ENCODE measurements at regions not wholly inside any gene's neighbourhood (a gene's known extent, or its start where the extent isn't known, plus 50 kb on each side); places are given as distances from the start of the nearest gene placed in this dataset.
A peak's percentile ranks its signal among the peaks of the same experiment; 100 is the strongest.

DNA sequence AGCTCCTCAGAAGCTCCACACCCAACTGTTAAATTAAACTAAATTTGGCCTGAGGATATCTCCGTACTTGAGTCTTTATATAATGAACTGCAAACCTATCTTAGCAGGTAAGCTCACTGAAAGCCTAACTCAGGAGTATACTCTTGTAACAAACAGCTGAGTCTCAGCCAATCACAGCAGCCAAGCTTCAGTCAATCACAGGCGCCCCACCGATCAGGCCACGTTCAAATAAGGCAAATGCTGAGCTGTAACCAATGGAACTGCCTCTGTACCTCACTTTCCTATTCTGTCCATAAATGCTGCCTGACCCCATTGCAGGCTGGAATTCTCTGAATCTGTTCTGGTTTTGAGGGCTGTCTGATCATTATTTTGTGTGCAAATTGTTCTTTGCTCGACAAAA lies 93.0 kb upstream of the CES5A start:
- no peak for DNase-seq
- no peaks in the 10 kb centered on the region for H3K36me3 ChIP-seq
- no peaks in the 10 kb centered on the region for H3K9me3 ChIP-seq (replicated peaks)
- no peak overlapping the region for H3K4me3 ChIP-seq
- H3K27ac ChIP-seq = no peak overlapping the region
- H3K4me1 ChIP-seq = no peaks in the 10 kb centered on the region
- H3K27me3 ChIP-seq = no peaks in the 10 kb centered on the region; the same call in 1 of the 2 replicates

- Histone ChIP-seq H3K36me3 (no peaks in the 10 kb centered on the region), H3K27ac (no peak overlapping the region), H3K9me3 (replicated peaks) (no peaks in the 10 kb centered on the region), H3K27me3 (no peaks in the 10 kb centered on the region), H3K4me3 (no peak overlapping the region), H3K4me1 (no peaks in the 10 kb centered on the region)
- DNase-seq = no peak
Measured at GRCh38 chr16:55964923-55965475, 89.8 kb upstream of the CES5A start.

- Histone ChIP-seq H3K27me3 (no peaks in the 10 kb centered on the region), H3K4me1 (no peaks in the 10 kb centered on the region), H3K9me3 (replicated peaks) (no peaks in the 10 kb centered on the region), H3K27ac (no peak overlapping the region), H3K4me3 (no peak overlapping the region), H3K36me3 (no peaks in the 10 kb centered on the region)
- DNase-seq = peak; percentile 24 to 41
Measured at GRCh38 chr16:55955845-55956244, 80.7 kb upstream of the CES5A start.

- Histone ChIP-seq H3K27ac (no peak overlapping the region), H3K9me3 (replicated peaks) (no peaks in the 10 kb centered on the region), H3K36me3 (no peaks in the 10 kb centered on the region), H3K4me3 (no peak overlapping the region), H3K27me3 (no peaks in the 10 kb centered on the region), H3K4me1 (no peaks in the 10 kb centered on the region)
- DNase-seq = no peak
Measured at GRCh38 chr16:55955424-55955823, 80.3 kb upstream of the CES5A start.

GRCh38 chr16:55954906-55955305 lies 79.7 kb upstream of the CES5A start:
- no peak overlapping the region for H3K4me3 ChIP-seq
- H3K9me3 ChIP-seq (replicated peaks) = no peaks in the 10 kb centered on the region
- no peak for DNase-seq
- H3K27me3 ChIP-seq = no peaks in the 10 kb centered on the region
- no peak overlapping the region for H3K27ac ChIP-seq
- no peaks in the 10 kb centered on the region for H3K4me1 ChIP-seq
- H3K36me3 ChIP-seq = no peaks in the 10 kb centered on the region

- no peak for DNase-seq
- no peaks in the 10 kb centered on the region for H3K27me3 ChIP-seq
- no peaks in the 10 kb centered on the region for H3K9me3 ChIP-seq (replicated peaks)
- H3K4me3 ChIP-seq = no peak overlapping the region
- no peaks in the 10 kb centered on the region for H3K36me3 ChIP-seq
- H3K27ac ChIP-seq = no peak overlapping the region
- no peaks in the 10 kb centered on the region for H3K4me1 ChIP-seq
Measured at GRCh38 chr16:55949518-55949917, 74.3 kb upstream of the CES5A start.

DNA sequence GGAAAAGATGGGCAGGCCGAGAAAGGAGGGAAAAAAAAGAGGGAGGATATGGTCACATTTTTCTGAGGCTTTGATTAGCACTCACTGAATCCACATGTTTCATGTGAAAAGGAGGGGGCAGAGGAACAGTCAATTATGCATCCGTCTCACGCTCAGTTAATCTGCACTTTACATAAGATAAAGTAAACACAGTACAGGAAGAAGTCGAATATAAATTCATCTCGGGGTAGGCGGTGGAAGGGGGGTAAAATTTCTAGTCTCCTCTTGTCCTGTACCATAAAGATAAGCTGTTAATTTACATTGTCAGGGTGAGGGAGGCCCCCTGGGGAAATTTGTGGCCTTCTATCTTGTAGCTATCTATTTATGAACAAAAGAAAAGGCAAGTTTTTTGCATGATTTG lies 73.1 kb upstream of the CES5A start:
- Histone ChIP-seq H3K27me3 (no peaks in the 10 kb centered on the region), H3K27ac (no peak overlapping the region), H3K4me3 (no peak overlapping the region), H3K36me3 (no peaks in the 10 kb centered on the region), H3K9me3 (replicated peaks) (no peaks in the 10 kb centered on the region), H3K4me1 (no peaks in the 10 kb centered on the region)
- DNase-seq = no peak

DNA sequence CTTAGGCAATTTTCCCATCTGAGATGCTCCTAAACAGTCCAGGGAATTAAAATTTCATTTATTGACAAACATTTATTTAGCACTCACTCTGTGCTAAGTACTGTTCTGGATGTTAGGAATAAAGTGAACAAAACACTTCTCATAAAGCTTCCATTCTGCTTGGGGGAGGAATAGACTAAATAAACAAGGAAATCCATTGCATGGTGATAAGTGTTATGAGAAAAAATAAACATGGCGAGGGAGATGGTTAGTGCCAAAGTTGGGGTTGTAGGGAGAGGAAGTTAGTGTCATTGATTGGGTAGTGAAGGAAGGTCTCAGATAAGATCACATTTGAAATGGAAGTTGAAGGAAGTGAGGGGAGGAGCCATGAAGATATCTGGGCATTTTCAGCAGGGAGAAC lies 72.2 kb upstream of the CES5A start:
- Histone ChIP-seq H3K36me3 (no peaks in the 10 kb centered on the region), H3K4me3 (no peak overlapping the region), H3K4me1 (no peaks in the 10 kb centered on the region), H3K27me3 (no peaks in the 10 kb centered on the region), H3K27ac (no peak overlapping the region), H3K9me3 (replicated peaks) (no peaks in the 10 kb centered on the region)
- DNase-seq = no peak

- Histone ChIP-seq H3K4me1 (no peaks in the 10 kb centered on the region), H3K27me3 (no peaks in the 10 kb centered on the region), H3K27ac (no peak overlapping the region), H3K4me3 (no peak overlapping the region), H3K9me3 (replicated peaks) (no peaks in the 10 kb centered on the region), H3K36me3 (no peaks in the 10 kb centered on the region)
- DNase-seq = peak; percentile 57 to 86
Measured at GRCh38 chr16:55944377-55944802, 69.2 kb upstream of the CES5A start.

DNA sequence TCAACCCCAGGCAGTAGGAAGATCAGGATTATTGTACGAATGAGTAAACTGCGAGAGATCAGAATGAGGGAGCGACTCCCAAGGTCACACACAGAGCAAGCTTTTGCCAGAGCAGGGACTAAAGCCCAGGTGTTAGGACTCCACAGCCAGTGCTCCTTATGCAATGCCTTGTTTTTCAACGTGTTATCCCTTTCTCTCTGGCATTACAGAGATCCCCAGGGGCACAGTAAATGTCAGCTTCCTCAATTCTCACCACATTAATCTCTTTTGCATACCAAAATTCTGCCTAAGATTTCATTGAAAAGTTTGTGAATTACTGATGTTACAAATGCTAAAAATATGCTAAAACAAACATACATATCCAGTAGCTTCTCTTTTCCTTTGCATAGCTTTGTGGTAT lies 68.1 kb upstream of the CES5A start:
- H3K4me1 ChIP-seq = no peaks in the 10 kb centered on the region

DNA sequence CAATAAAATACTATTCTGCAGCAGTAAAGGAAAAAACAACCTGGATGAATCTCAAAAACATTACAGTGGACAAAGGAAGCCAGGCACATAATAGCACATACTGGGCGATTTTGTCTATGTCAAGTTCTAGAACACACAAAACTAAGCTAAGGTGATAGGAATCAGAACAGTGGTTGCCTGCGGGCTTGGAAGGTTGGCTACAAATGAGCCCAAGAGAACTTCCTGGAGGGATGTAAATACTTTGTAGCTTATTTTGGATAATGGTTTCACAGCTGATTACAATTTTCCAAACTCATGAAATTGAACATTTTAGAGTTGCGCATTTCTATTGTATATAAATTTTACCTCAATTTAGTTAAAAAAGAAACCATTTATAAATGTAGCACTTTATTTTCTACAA lies 67.6 kb upstream of the CES5A start:
- H3K36me3 ChIP-seq = no peaks in the 10 kb centered on the region
- DNase-seq = no peak
- H3K27ac ChIP-seq = no peak overlapping the region
- no peaks in the 10 kb centered on the region for H3K27me3 ChIP-seq
- H3K4me1 ChIP-seq = no peaks in the 10 kb centered on the region
- H3K9me3 ChIP-seq (replicated peaks) = no peaks in the 10 kb centered on the region
- H3K4me3 ChIP-seq = no peak overlapping the region

More for the DNA sequence above, 68.1 kb upstream of the CES5A start:
- H3K27ac ChIP-seq = no peak overlapping the region
- no peak for DNase-seq
- H3K36me3 ChIP-seq = no peaks in the 10 kb centered on the region
- no peak overlapping the region for H3K4me3 ChIP-seq
- H3K9me3 ChIP-seq (replicated peaks) = no peaks in the 10 kb centered on the region
- no peaks in the 10 kb centered on the region for H3K27me3 ChIP-seq

- H3K9me3 ChIP-seq (replicated peaks) = no peaks in the 10 kb centered on the region
- H3K27me3 ChIP-seq = no peaks in the 10 kb centered on the region
- H3K27ac ChIP-seq = no peak overlapping the region
Measured at GRCh38 chr16:55941552-55941951, 66.4 kb upstream of the CES5A start.

GRCh38 chr16:55938126-55938525 lies 63.0 kb upstream of the CES5A start:
- no peaks in the 10 kb centered on the region for H3K36me3 ChIP-seq
- no peaks in the 10 kb centered on the region for H3K9me3 ChIP-seq (replicated peaks)
- no peak overlapping the region for H3K27ac ChIP-seq
- no peak for DNase-seq
- H3K4me1 ChIP-seq = no peaks in the 10 kb centered on the region
- no peaks in the 10 kb centered on the region for H3K27me3 ChIP-seq
- H3K4me3 ChIP-seq = no peak overlapping the region

More at GRCh38 chr16:55941552-55941951, 66.4 kb upstream of the CES5A start:
- H3K36me3 ChIP-seq = no peaks in the 10 kb centered on the region
- no peaks in the 10 kb centered on the region for H3K4me1 ChIP-seq
- no peak for DNase-seq
- H3K4me3 ChIP-seq = no peak overlapping the region

DNA sequence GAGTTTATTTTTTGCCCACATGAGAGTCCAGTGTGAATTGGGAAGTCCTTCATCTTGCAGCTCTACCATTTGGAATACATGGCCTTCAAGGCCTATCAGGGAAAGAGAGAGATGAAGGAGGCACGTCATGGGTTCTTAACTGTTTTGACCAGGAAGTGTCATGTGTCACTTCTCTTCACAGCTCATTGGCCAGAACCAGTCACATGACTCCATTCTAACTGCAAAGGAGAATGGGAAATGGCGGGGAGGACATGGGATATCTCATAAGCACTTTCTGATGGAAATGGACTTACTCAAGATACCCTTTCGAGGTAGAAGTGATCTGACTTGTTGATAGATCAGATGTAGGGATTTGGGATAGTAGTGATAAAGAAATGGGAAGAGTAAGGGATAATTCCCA lies 57.9 kb upstream of the CES5A start:
- H3K4me1 ChIP-seq = no peaks in the 10 kb centered on the region
- H3K27me3 ChIP-seq = no peaks in the 10 kb centered on the region
- no peak overlapping the region for H3K4me3 ChIP-seq
- H3K27ac ChIP-seq = no peak overlapping the region
- H3K9me3 ChIP-seq (replicated peaks) = no peaks in the 10 kb centered on the region
- H3K36me3 ChIP-seq = no peaks in the 10 kb centered on the region
- DNase-seq = peak in 1 of 2 experiments; percentile 36

GRCh38 chr16:55930036-55930435 lies 54.9 kb upstream of the CES5A start:
- no peaks in the 10 kb centered on the region for H3K36me3 ChIP-seq
- H3K4me1 ChIP-seq = no peaks in the 10 kb centered on the region
- no peak for DNase-seq
- no peak overlapping the region for H3K27ac ChIP-seq
- no peaks in the 10 kb centered on the region for H3K27me3 ChIP-seq
- no peaks in the 10 kb centered on the region for H3K9me3 ChIP-seq (replicated peaks)
- no peak overlapping the region for H3K4me3 ChIP-seq

DNA sequence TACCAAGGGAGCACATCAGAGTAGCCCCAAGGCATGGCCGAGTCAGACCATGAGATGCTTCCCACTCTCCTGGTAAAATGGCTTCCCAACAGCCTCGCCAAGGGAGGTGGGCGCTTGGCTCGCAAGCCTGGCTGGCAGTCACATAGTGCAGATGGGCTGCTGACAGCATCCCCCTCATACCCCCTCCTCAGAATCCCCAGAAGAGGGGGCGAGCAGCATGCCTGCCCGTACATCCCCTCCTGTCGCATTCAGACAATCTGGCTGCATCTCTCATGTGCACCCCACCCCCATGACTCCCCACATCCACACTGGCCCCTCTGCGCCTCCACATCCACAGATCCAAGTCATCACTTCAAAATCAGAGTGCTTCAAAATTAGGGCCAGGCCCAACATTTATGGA lies 54.0 kb upstream of the CES5A start:
- H3K9me3 ChIP-seq (replicated peaks) = no peaks in the 10 kb centered on the region
- H3K36me3 ChIP-seq = no peaks in the 10 kb centered on the region
- H3K27ac ChIP-seq = no peak overlapping the region
- H3K27me3 ChIP-seq = no peaks in the 10 kb centered on the region
- no peak for DNase-seq
- H3K4me1 ChIP-seq = no peaks in the 10 kb centered on the region
- H3K4me3 ChIP-seq = no peak overlapping the region

All from SJCRH30 (cell line).